HCT116 (cell line): ENCODE measurements at regions not wholly inside any gene's neighbourhood (a gene's known extent, or its start where the extent isn't known, plus 50 kb on each side); places are given as distances from the start of the nearest gene placed in this dataset.

Source experiments
- ATAC-seq: fragments of 200-7000 bp; cut with Tn5 transposase; 2 replicates; pipeline ENCODE4 v1.9.1; 2020; ENCODE audit warnings: mild to moderate bottlenecking, moderate library complexity
- BruUV-seq: library from RNA; stranded (reverse); fragments of 400-500 nt; replicated peaks from 2 replicates; lab custom pipeline; 2021; lab: Mats Ljungman, UMichigan
- CTCF ChIA-PET: fragments of 300-600 bp; sonication (Branson Sonifier 250); formaldehyde crosslinking; loops from one replicate; lab custom pipeline; 2021; ENCODE audit warnings: antibody characterized with exemption; lab: Charles Lee
- POLR2A ChIA-PET: fragments of 300-600, 350-600 bp; sonication (Branson Sonifier 250); formaldehyde crosslinking; loops from one replicate; lab custom pipeline; 2021; ENCODE audit warnings: antibody characterized with exemption; lab: Charles Lee
- RAD21 ChIA-PET, 2 experiments: fragments of 300-600 bp; sonication (Branson Sonifier 250); formaldehyde crosslinking; loops; one replicate each; lab custom pipeline; 2023; ENCODE audit warnings: low total read pairs in 2 of 2; ENCODE audit not compliant: uncharacterized antibody in 2 of 2, unreplicated experiment in 2 of 2, low non-redundant PET in 1 of 2; lab: Charles Lee
- DNase-seq: peaks from one replicate; pipeline ENCODE4 v3.0.0-alpha.2; 2010; ENCODE audit warnings: low read depth, low spot score
- H2AFZ ChIP-seq: fragments of 200-600 bp; shearing (Covaris generic), sonication (generic); 2 replicates; pipeline ENCODE4 v1.6.1; 2017; ENCODE audit warnings: low read depth, mixed run types, mixed read lengths, antibody characterized with exemption, low read length; ENCODE audit not compliant: poor library complexity, severe bottlenecking
- H3K27ac ChIP-seq: 2 replicates; pipeline ENCODE4 v1.5.1; 2012; ENCODE audit warnings: low read depth, low read length
- H3K27me3 ChIP-seq: fragments of 200-600 bp; sonication (generic); 2 replicates; pipeline ENCODE4 v1.6.1; 2016; ENCODE audit warnings: mixed run types, low read length, mixed read lengths; ENCODE audit not compliant: insufficient read depth
- H3K36me3 ChIP-seq, 2 experiments: fragments of 200-500 bp in 1 of 2; fragments of 200-600 bp in 1 of 2; sonication (Bioruptor generic) in 1 of 2; sonication (generic) in 1 of 2; 2 replicates each; pipeline versions ENCODE4 v1.5.1 to v1.6.1; 2014 to 2016; ENCODE audit warnings: low read length in 2 of 2, inconsistent platforms in 1 of 2, mixed read lengths in 1 of 2, mixed run types in 1 of 2; ENCODE audit not compliant: insufficient read depth in 2 of 2, control insufficient read depth in 1 of 2
- H3K4me1 ChIP-seq, 2 experiments: fragments of 200-600 bp in 1 of 2; sonication (generic) in 1 of 2; 2 replicates each; pipeline versions ENCODE4 v1.5.1 to v1.6.1; 2012 to 2017; ENCODE audit warnings: low read length in 2 of 2, inconsistent platforms in 1 of 2, mild to moderate bottlenecking in 1 of 2, mixed read lengths in 1 of 2, mixed run types in 1 of 2, moderate library complexity in 1 of 2; ENCODE audit not compliant: insufficient read depth in 2 of 2, control insufficient read depth in 1 of 2
- H3K4me2 ChIP-seq: fragments of 200-600 bp; sonication (generic); 2 replicates; pipeline ENCODE4 v1.6.1; 2017; ENCODE audit warnings: mixed run types, low read length, mixed read lengths
- H3K4me3 ChIP-seq, 2 experiments: fragments of 200-600 bp in 1 of 2; sonication (generic) in 1 of 2; replicated peaks in 1 of 2; 2 replicates each; pipeline ENCODE4 v1.5.1; 2011 to 2016; ENCODE audit warnings: low read length in 2 of 2, control low read depth in 1 of 2, low read depth in 1 of 2, mild to moderate bottlenecking in 1 of 2, mixed read lengths in 1 of 2, mixed run types in 1 of 2
- H3K79me2 ChIP-seq: fragments of 200-600 bp; sonication (generic); 2 replicates; pipeline ENCODE4 v1.6.1; 2017; ENCODE audit warnings: mild to moderate bottlenecking, mixed run types, low read length, moderate library complexity, mixed read lengths; ENCODE audit not compliant: insufficient read depth
- H3K9ac ChIP-seq: fragments of 200-600 bp; sonication (generic); 2 replicates; pipeline ENCODE4 v1.6.1; 2016; ENCODE audit warnings: low read length, mixed read lengths
- H3K9me2 ChIP-seq: fragments of 200-600 bp; sonication (generic), shearing (Covaris generic); 2 replicates; pipeline ENCODE4 v1.6.1; 2017; ENCODE audit warnings: mixed run types, mild to moderate bottlenecking, moderate library complexity; ENCODE audit not compliant: insufficient read depth
- H3K9me3 ChIP-seq, 2 experiments: fragments of 200-500 bp in 1 of 2; fragments of 200-600 bp in 1 of 2; sonication (Bioruptor generic) in 1 of 2; sonication (generic) in 1 of 2; 2 replicates each; pipeline ENCODE4 v1.6.1; 2014 to 2017; ENCODE audit warnings: low read length in 2 of 2, mixed read lengths in 2 of 2, inconsistent platforms in 1 of 2, low read depth in 1 of 2, mild to moderate bottlenecking in 1 of 2, mixed run types in 1 of 2, moderate library complexity in 1 of 2; ENCODE audit not compliant: control insufficient read depth in 1 of 2, insufficient read depth in 1 of 2
- H4K20me1 ChIP-seq: fragments of 200-600 bp; sonication (generic), shearing (Covaris generic); 2 replicates; pipeline ENCODE4 v1.6.1; 2017; ENCODE audit warnings: mixed run types, mild to moderate bottlenecking, moderate library complexity; ENCODE audit not compliant: insufficient read depth
- ATF3 ChIP-seq: IDR thresholded peaks from 2 replicates; pipeline ENCODE4 v1.6.1; 2012
- EGR1 ChIP-seq: IDR thresholded peaks from 2 replicates; pipeline ENCODE4 v1.6.1; 2012; ENCODE audit warnings: low read depth
- EZH2 ChIP-seq: fragments of 200-600 bp; sonication (generic); IDR thresholded peaks from 2 replicates; pipeline ENCODE4 v1.6.1; 2017; ENCODE audit warnings: antibody characterized with exemption, mixed run types
- EZH2phosphoT487 ChIP-seq: fragments of 200-600 bp; IDR thresholded peaks from 2 replicates; pipeline ENCODE4 v1.6.1; 2018; ENCODE audit warnings: antibody characterized with exemption, borderline replicate concordance
- FOSL1 ChIP-seq: IDR thresholded peaks from 2 replicates; pipeline ENCODE4 v1.6.1; 2012; ENCODE audit warnings: low read depth
- JUND ChIP-seq: IDR thresholded peaks from 2 replicates; pipeline ENCODE4 v1.6.1; 2012
- POLR2A ChIP-seq: IDR thresholded peaks from 2 replicates; pipeline ENCODE4 v1.7.0; 2011; ENCODE audit warnings: borderline replicate concordance; ENCODE audit not compliant: insufficient read depth, insufficient read length; ENCODE audit errors: extremely low read depth
- SP1 ChIP-seq: IDR thresholded peaks from 2 replicates; pipeline ENCODE4 v1.6.1; 2012; ENCODE audit warnings: low read depth
- YY1 ChIP-seq: IDR thresholded peaks from 2 replicates; pipeline ENCODE4 v1.6.1; 2011; ENCODE audit warnings: low read length, low read depth, moderate library complexity, mild to moderate bottlenecking; ENCODE audit not compliant: insufficient replicate concordance; ENCODE audit errors: extremely low read depth
- ZNF274 ChIP-seq: fragments of 200-500 bp; sonication (Bioruptor generic); IDR thresholded peaks from 2 replicates; pipeline ENCODE4 v1.6.1; 2014; ENCODE audit warnings: mild to moderate bottlenecking, low read depth, low read length, inconsistent platforms
- intact Hi-C: fragments of 100-400 bp; cut with micrococcal nuclease; formaldehyde crosslinking; loops from 2 replicates; pipeline ENCODE4 v1.10.0; 2022

GRCh38 chr15:38874464-38874863 is 309.9 kb upstream of the RASGRP1 start:
- no TSS peak for BruUV-seq
- ChIA-PET POLR2A (no interaction called here), CTCF (no interaction called here), RAD21 (no interaction called here)
- Histone ChIP-seq H3K9me2 (no peaks in the 10 kb centered on the region), H2AFZ (no peak overlapping the region), H4K20me1 (no peaks in the 10 kb centered on the region; the same call in 1 of the 2 replicates), H3K4me3 (no peak overlapping the region), H3K9me3 (no peaks in the 10 kb centered on the region), H3K4me2 (no peak overlapping the region), H3K9ac (no peak overlapping the region), H3K27ac (no peak overlapping the region), H3K79me2 (no peaks in the 10 kb centered on the region), H3K27me3 (no peaks in the 10 kb centered on the region), H3K36me3 (no peaks in the 10 kb centered on the region), H3K4me1 (no peaks in the 10 kb centered on the region)
- intact Hi-C loops: no loop called here
- ATAC-seq: no peak
- no peak for TF ChIP-seq POLR2A
- TF ChIP-seq SP1: no peak
- no peak for DNase-seq

- ChIA-PET RAD21 (no interaction called here), CTCF (no interaction called here), POLR2A (no interaction called here)
- no peak overlapping the region for H3K9ac ChIP-seq
- no peak overlapping the region for H2AFZ ChIP-seq
- H3K36me3 ChIP-seq: no peaks in the 10 kb centered on the region
- no peaks in the 10 kb centered on the region for H3K9me3 ChIP-seq
- DNase-seq: no peak
- H3K9me2 ChIP-seq: no peaks in the 10 kb centered on the region
- H3K4me3 ChIP-seq: no peak overlapping the region
- intact Hi-C loops: no loop called here
- no peaks in the 10 kb centered on the region for H3K4me1 ChIP-seq
- no TSS peak for BruUV-seq
- TF ChIP-seq JUND: no peak
- TF ChIP-seq FOSL1: no peak
- no peak for TF ChIP-seq YY1
- TF ChIP-seq EZH2phosphoT487: no peak
- no peak for TF ChIP-seq EGR1
- TF ChIP-seq EZH2: no peak
- no peak for TF ChIP-seq ZNF274
- TF ChIP-seq ATF3: no peak
- no peaks in the 10 kb centered on the region for H3K27me3 ChIP-seq
- no peaks in the 10 kb centered on the region for H3K79me2 ChIP-seq
- H4K20me1 ChIP-seq: no peaks in the 10 kb centered on the region; the same call in 1 of the 2 replicates
- no peak for ATAC-seq
- H3K4me2 ChIP-seq: no peak overlapping the region
- H3K27ac ChIP-seq: no peak overlapping the region
Observed at GRCh38 chr15:38876211-38876610, 311.6 kb upstream of the RASGRP1 start.
